GM19324 (cell line): ENCODE measurements at regions not wholly inside any gene's neighbourhood (a gene's known extent, or its start where the extent isn't known, plus 50 kb on each side); places are given as distances from the start of the nearest gene placed in this dataset.
"Not testable (repeated sequence)": the region's sequence is repeated elsewhere in the genome, so short reads cannot be mapped to it uniquely, and the experiment has no call there.

Experiments
- ATAC-seq: cut with Tn5 transposase; IDR thresholded peaks from one replicate; pipeline ENCODE4 v1.9.1; 2021; ENCODE audit warnings: mild to moderate bottlenecking, moderate library complexity; ENCODE audit not compliant: unreplicated experiment, low FRiP score

- ATAC-seq = no peak
These were observed 393.4 kb upstream of the SORCS1 start for GRCh38 chr10:107557916-107558315.

- ATAC-seq = no peak
These were observed 389.8 kb upstream of the SORCS1 start for GRCh38 chr10:107554333-107554732.

GRCh38 chr10:107553470-107553869 is 389.0 kb upstream of the SORCS1 start:
- no peak for ATAC-seq

GRCh38 chr10:107552963-107553362 is 388.5 kb upstream of the SORCS1 start:
- ATAC-seq = no peak

- ATAC-seq = no peak
These were observed 383.8 kb upstream of the SORCS1 start for GRCh38 chr10:107548301-107548700.

GRCh38 chr10:107546986-107547385 is 382.5 kb upstream of the SORCS1 start:
- no peak for ATAC-seq

- ATAC-seq = no peak
These were observed 381.8 kb upstream of the SORCS1 start for GRCh38 chr10:107546284-107546683.

GRCh38 chr10:107545717-107546116 is 381.2 kb upstream of the SORCS1 start:
- ATAC-seq = no peak

GRCh38 chr10:107544706-107545520 is 380.4 kb upstream of the SORCS1 start:
- ATAC-seq = no peak

GRCh38 chr10:107542607-107543006 is 378.1 kb upstream of the SORCS1 start:
- ATAC-seq = no peak

- no peak for ATAC-seq
These were observed 377.5 kb upstream of the SORCS1 start for GRCh38 chr10:107542016-107542415.

GRCh38 chr10:107540981-107541380 is 376.5 kb upstream of the SORCS1 start:
- no peak for ATAC-seq

GRCh38 chr10:107529350-107529749 is 364.8 kb upstream of the SORCS1 start:
- ATAC-seq = no peak

- ATAC-seq = no peak
These were observed 355.8 kb upstream of the SORCS1 start for GRCh38 chr10:107520348-107520747.

- ATAC-seq = no peak
These were observed 353.3 kb upstream of the SORCS1 start for GRCh38 chr10:107517811-107518210.

GRCh38 chr10:107516349-107516748 is 351.8 kb upstream of the SORCS1 start:
- ATAC-seq = no peak

GRCh38 chr10:107504011-107504410 is 339.5 kb upstream of the SORCS1 start:
- not testable (repeated sequence) for ATAC-seq

- ATAC-seq = no peak
These were observed 337.9 kb upstream of the SORCS1 start for GRCh38 chr10:107502229-107502985.

GRCh38 chr10:107498983-107499382 is 334.5 kb upstream of the SORCS1 start:
- no peak for ATAC-seq

GRCh38 chr10:107497024-107497423 is 332.5 kb upstream of the SORCS1 start:
- no peak for ATAC-seq

GRCh38 chr10:107496594-107496993 is 332.1 kb upstream of the SORCS1 start:
- ATAC-seq = no peak

- ATAC-seq = no peak
These were observed 327.9 kb upstream of the SORCS1 start for GRCh38 chr10:107492389-107492788.
